Iris pigment epithelial cell (primary cell): ENCODE measurements at regions not wholly inside any gene's neighbourhood (a gene's known extent, or its start where the extent isn't known, plus 50 kb on each side); places are given as distances from the start of the nearest gene placed in this dataset.
A peak's percentile ranks its signal among the peaks of the same experiment; 100 is the strongest.
"Not testable (repeated sequence)": the region's sequence is repeated elsewhere in the genome, so short reads cannot be mapped to it uniquely, and the experiment has no call there.

Experiments
- DNase-seq: peaks from one replicate; pipeline ENCODE4 v3.0.0-alpha.2; 2011; ENCODE audit warnings: low read depth

DNA sequence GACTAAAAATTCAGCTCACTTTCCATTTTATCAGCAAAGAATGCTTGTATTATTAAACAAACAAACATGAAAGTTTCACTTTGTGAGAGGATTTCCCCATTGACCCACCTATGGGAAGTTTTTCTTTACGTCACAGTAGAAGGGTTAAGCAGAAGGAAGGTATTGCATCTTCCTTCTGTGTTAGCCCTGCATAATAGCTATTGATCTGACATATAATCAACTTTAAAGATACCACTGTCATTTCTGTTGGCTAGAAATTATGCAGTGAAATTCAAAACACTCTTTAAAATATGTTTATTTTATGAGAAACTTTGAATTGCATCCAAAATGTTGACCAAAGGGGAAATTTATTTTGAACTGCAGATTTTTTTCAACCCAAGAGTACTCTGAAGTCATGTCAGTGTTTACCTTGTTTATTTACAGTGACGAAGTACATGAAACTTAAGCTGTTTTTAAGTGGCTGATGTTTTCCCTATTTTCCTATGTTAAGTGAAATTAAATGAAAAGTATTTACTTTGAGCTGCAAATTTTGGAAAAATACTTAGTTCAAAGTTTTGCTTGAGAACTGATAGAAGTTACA, 566.4 kb downstream of the ZEB2 start:
- DNase-seq, result peak; percentile 10

DNA sequence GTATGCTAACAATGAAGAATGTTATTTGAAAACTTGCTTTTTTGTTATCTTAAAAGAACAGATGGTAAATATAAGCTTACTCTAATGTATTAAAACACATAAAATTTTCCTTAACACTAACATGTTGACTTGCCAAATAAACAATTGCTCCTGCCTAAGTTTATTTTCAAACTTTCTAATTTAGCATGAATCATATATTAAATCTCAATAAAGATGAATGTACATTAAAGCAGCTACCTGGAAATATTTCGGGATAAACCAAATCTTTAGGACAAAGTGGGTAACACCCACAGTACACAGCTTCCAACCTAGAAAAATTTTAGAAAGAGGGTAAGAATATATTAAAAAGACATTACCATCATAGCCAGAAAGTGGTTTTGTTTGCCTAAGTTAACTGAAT, 567.4 kb downstream of the ZEB2 start:
- no peak for DNase-seq

DNA sequence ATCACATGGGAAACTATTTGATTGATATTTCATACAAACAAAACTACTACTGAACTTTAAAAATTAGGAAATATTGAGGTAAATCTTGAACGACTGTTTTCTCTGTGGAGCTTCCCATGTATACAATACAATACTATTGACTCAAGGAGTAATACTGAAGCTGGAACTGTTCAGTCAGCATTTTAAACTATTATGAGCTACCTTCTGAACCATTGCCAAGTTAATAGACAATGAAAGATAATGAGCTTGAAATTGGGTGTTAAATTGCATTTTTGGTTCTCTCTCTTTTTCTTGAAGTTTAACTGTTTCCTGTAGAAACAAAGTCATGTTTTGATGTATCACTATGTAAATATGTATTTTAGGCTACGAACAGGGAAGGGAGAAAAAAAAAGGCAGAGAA, 569.2 kb downstream of the ZEB2 start:
- no peak for DNase-seq

DNA sequence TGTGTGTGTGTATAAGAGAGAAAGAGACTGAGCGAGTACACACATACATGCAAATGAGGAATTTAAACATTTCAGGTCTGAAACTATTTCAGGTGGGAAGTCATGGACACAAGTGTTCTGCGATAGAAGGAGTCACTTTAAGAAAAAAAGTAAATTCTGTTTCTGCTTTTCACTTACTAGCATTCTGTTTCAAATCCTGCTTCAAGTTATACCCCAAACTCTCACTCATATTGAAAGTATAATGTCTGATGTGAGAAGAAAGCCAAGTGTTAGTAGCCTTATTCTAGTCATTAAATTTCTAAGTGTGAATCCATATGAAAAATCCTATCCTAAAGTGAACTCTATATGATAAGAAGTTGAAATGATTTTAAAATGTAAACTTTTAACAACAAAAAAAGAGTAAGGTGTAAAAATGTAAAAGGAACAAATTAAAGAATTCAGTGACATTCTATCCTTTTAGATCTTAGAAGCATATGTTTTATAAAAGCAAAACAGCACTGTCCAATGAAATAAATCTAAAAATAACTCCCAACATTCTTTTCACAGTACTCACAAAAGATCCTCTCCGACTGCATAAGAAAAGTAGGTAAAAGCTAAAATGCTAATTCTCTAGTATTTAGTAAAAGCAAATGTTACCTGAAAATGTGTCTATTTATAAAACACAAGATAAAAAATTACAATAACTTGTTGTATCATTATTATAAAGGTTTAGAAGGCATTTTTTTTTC, 570.6 kb downstream of the ZEB2 start:
- peak; percentile 36 for DNase-seq

DNA sequence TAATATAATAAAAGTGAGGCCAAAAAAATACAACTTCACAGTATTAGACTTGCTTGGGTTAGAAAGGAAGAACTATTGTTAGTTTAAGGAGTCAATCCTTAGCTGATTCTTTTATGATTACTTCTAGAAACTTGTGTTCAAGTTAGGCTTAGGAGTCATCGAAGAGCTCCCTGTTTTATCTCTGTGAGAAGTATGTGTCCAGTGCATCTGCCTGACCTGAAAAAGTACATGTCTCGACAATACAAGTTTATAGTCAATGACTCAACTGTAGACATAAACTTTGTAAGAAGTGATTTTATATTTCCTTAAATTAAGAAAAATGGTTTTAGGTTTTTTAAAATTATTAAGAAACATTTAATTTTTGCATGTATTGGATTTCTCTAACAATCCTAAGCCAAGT, 571.2 kb downstream of the ZEB2 start:
- DNase-seq, result peak; percentile 12

DNA sequence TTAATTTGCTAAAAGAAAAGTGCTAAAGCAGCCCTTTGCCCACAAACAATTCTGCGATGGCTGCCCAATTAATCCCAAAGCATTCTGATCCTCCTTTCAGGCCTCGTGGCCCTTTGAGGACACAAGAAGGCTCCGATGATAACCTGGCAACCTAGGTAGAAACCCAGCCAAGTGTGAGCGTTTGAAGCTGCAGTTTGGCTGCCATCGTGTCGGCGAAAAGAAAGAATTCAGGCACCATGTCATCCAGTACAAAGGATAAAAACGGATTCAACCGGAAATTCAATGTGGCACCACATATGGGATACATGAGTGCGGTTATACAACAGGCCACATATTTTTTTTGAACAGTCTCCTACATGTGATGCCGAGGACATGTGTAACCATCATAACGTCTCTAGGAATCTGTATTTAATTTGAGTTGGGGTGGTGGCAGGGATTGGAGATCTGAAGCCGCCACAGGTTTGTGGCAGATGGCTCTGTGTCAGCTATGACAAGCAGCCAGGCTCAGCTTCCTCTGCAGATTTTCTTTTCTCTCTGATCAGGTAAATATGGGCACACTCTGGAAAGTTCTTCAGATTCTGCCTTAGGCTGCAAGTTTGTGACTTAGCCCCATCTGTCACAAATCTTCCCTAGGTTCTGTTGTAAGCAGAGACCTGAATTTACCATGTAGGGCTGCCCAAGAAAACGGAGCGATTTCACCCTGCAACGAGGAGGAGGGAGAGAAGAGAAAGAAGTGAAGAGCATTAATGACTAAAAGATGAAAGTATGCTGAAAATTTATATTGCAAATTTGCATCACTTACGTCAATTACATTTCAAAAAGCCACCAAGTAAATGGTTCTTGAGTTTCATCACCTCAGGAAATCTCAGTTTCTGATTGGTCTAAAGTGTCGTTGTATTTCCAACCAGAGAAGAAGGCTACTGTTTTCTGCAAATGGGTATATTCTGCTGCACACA, 573.2 kb downstream of the ZEB2 start:
- no peak for DNase-seq

DNA sequence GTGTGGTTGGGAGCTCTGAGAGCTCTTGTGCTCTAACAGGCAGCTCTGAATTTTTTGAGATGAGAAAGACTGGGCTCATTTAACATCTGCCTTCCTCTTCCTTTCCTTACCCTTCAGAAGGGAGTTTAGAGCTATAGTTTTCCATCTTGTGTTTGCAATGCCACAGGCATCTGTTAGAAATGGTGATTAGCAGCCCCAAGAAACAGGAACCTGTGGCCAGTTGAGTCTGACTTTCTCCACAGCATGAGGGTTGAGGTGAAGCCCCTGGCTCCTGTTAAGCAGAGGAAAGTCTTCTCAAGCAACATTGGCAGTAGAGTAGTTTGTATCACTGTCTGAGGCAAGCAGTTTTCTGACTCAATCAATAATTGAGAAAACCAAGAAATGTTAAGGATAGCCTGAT, 577.4 kb downstream of the ZEB2 start:
- no peak for DNase-seq

DNA sequence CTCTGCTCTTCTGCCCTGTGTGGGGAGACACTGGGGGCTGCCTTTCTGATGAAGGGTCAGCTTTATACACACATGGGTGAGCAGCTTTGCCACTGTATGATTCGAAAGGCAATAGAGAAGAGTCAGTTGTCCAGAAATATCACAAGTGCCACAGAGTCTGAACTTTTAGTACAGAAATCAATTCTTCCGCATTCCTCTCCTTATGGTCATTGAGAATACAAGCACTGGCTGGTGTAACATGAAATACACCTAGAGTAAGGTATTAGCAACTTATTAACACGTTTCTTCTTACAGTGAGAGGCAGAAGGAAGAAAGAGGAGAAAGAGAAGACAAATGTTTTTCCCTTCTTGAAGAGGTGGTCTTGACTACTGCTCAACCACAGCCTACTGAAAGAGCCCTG, 579.2 kb downstream of the ZEB2 start:
- no peak for DNase-seq

DNA sequence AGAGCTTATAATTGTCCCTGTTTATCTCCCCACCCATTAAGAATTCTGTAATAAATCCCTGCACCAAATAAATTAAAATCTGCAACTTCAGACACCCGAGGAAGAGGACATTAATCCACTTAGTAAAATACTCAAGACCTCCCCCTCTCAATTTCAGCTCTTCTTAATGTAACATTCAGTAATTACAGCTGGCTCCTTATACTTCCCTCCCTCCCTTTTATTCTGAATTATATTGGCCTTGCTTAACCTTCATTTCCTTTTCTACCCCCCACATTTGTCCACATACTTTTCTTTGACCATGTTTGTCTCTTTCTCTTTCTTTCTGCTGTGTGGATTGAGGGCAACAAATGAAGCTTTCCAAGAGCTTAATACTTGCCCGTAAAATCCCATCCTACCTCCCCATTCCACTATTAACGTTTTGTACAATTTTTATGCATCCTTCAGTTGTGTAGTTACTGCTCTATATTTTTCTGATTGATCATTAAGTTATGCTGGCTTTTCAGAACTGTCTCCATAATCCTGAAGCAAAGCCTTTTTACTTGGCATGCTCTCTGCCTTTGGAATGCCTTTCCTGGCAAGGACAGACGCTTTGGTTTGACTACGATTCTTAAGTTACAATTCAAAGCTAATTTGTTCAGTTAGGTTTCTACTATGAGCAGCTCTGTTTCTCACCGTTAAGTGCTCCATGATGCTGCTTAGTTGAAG, 580.1 kb downstream of the ZEB2 start:
- peak; percentile 56 for DNase-seq

DNA sequence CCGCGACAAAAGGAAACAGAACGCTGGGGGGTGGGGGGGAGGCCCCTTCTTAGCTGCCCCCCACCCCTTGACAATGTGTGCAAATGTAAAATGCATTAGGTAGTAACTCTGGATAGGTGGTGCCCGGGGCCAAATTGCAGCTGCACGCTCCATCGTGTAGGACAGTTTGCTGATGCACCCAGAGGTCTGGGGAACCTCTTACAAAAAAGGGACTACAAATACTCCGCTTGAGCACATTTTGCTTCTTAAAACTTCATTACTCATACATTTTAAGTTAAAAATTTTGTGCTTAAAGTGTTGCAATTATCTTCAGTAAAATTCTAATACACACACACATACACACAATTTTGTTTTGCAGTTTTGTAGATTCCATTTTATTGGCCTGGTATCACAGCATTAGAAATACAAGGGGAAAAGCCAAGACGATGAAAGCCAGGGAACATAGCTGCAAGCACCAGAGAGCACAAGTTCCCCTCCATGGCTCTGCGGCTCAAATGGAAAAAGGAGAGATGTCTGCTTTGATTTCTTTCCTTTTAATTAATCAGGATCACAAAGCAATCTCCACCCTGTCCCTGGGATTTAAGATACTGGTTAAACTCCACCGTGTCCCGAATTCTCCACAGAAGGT, 582.1 kb downstream of the ZEB2 start:
- peak; percentile 5 for DNase-seq

DNA sequence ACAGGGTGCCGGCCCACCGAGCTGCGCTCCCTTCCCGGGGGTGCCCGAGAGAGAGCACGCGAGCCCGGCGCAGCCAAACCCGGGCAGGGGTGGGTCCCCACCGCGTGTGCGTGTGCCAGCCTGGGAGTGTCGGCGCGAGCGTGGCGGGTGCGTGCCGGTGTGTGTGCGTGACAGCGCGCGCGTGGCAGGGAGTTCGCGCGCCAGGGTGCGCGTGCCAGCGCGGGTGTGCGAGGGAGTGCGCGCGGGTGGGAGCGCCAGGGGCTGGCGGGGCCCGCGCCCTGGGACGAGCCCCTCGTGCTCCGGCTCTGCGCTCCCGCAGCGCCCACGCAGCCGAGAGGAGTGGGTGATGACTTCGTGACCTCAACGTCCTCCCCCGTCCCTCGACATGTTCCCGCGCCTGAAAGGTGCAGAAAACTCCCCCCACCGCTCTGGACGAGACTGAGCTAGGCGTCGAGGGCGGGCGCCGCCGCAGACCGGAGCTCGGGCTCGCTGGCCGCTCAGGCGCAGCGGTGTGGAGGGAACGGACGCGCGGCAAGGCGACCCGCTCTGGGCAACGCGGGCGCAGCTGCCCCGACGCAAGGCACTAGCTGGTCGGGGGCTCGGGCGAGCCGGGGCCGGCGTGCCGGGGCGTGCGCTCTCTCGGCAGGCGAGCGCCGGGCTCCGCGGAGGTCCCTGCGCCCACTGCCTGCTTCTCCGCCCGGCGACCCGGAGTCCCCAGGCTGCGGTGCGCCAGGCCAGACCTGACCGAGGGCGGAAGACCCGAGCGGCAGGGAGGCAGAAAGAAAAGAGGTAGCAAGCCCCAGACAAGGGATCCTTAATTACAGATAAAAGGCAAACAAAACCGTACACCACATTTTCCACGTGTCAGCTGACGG, 582.8 kb downstream of the ZEB2 start:
- DNase-seq, result peak; percentile 37

DNA sequence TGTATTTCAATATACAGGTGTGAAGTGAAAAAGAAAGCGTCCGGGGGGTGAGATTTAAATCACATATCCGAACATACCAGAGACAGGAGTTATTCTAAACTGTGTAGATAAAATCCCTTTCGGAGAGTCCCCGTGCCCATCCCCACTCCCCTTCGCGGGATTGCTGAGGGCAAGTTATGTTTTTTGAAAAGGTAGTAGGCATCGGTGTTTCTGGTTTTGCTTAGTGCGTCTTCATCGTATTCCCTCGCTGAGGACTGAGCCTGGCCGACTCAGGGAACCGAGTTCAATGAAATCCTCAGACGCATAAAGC, 583.4 kb downstream of the ZEB2 start:
- DNase-seq, result peak; percentile 19

DNA sequence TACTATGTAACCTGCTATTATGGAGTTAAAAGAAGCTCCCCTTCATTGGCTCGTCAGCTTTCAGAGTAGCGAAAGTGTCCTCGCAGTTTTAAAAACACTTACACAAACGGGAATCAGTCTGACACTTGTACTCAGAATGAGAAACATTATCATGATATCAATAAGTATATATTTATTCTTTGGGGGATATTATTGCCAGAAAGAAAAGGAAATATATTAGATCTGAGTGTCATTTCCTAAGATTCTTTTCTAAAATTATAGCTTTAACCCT, 584.5 kb downstream of the ZEB2 start:
- DNase-seq, result no peak

DNA sequence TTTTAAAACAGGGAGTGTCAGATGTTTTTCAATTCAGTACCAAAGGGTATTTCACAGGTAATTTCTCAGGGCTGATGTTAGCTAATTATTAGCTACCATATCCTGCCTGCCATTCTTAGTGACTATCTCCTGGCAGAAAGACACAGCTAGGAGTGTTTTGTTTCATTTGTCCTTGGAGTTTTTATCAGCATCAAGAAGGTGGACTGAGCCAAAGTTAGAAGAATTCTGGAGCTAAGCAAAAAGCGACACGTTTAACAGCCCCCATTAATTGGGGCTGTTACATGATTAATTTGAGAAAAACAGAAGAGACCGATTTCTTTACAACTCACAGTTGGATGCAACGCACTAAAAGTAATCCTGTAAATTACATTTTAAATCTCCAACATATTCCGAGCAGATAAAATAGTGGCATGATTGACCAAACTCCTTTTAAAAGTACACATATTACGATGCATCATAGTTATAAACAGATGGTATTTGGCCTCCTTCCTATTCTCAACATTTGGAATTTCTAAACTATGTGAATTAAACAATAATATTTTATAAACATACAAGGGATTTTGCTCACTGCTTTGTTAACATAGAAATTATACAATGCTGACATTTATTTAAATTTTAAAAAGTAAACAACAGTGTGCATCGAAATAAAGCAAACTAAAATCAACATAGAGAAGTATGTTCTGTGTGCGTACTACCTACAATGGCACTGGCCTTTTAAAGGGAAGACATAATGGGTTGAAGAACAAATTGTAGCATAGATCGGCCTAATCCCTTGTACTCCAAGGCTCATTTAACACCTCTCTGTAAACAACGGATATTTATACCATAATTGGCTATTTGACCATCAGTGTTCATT, 585.1 kb downstream of the ZEB2 start:
- no peak for DNase-seq

DNA sequence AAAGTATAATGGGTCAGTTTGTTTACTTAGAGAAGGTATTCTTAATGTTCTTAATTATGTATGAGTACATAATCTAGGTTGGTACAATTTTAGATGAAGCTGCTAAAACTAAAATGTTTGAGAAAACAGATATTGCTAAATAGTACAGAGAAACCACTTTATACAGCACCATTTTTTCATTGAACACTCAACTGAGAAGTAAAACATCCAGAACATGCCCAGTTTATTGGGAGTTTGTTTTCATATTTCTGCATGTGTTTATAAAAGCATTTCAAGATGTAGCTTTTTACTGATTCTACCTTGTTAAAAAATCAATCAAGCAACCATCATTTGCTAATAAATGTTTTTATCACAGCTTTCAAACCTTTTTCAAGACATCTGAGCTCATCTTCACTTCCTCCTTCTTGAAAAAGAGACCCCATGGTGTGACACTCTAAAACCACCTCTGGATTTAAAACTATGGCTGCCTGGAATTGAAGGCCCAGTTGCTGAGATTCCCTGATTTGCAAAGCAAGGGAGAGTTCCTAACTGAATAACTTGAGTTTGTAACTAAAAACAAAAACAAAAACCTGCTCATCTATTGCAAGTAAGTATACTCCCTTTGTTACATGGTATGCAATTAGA, 585.9 kb downstream of the ZEB2 start:
- DNase-seq, result no peak

DNA sequence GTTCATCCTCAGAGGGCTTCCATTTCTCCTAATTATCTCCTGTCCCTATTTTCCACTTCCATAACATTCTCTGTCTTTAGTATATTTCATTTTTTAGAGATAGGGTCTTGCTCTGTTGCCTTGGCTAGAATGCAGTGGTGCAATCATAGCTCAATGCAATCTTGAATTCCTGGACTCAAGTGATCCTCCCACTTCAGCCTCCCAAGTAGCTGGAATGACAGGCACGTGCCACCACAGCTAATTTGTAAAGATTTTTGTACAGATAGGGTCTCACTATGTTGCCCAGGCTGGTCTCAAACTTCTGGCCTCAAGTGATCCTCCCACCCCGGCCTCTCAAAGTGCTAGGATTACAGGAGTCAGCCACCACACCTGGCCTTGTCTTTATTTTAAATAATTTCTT, 589.0 kb downstream of the ZEB2 start:
- DNase-seq, result no peak

DNA sequence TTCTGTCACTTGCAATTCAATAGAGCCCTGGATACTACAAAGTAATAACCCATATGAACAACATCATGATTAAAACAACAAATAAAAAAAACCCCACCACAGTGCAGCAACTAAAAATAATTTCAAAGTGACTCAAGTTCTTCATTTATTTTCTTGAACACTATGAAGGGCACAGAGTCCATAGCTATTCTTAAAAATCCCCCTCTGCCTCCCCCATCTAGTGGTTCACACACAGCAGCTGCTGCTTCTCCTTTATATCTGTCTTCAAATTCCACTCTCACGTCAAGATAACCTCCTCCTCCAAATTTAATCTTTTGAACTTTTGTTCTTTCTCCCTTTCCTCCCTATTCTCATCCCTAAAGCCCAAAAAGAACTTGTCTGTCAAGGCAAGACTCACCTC, 591.3 kb downstream of the ZEB2 start:
- DNase-seq, result no peak

DNA sequence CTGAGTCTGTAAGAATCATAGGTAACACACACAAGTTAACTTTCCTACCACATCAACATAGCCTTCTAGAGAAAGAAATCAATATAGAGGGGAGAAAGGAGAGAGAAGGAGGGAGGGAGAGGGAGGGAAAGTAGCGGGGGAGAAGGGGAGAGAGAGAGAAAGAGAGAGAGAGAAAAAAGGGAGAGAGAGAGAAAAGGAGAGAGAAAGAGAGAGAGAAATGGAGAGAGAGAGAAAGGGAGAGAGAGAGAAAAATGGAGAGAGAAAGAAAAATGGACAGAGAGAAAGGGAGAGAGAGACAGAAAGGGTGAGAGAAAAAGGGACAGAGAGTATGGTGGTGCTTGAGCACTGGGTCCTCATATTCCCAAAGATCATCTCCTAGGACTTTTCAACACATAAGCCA, 591.7 kb downstream of the ZEB2 start:
- no peak for DNase-seq

DNA sequence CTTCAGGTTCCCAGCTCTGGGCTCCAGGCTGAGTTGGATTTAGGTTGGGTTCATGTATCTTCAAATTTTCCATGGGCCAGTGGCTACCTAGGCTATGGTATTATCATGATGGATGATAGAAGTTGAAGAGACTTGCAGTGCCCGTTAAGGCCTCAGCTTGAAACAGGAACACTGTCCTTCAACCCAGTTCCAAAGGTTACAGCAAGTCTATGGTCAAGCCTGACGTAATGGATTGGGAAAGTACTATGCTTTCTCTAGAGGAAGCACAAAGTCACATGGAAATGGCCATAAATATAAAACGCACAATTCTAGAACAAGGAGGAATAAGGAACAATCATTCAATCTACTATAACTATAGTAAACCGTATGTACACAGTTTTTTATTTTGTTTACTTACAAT, 593.2 kb downstream of the ZEB2 start:
- DNase-seq, result no peak

DNA sequence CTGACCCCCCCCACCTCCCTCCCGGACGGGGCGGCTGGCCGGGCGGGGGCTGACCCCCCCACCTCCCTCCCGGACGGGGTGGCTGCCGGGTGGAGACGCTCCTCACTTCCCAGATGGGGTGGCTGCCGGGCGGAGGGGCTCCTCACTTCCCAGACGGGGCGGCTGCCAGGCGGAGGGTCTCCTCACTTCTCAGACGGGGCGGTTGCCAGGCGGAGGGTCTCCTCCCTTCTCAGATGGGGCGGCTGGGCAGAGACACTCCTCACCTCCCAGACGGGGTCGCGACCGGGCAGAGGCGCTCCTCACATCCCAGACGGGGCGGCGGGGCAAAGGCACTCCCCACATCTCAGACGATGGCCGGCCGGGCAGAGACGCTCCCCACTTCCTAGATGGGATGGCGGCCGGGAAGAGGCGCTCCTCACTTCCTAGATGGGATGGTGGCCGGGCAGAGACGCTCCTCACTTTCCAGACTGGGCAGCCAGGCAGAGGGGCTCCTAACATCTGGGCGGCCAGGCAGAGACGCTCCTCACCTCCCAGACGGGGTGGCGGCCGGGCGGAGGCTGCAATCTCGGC, 597.6 kb downstream of the ZEB2 start:
- DNase-seq, result not testable (repeated sequence)
